ENCODE measurements at regions not wholly inside any gene's neighbourhood (a gene's known extent, or its start where the extent isn't known, plus 50 kb on each side); places are given as distances from the start of the nearest gene placed in this dataset.

DNA sequence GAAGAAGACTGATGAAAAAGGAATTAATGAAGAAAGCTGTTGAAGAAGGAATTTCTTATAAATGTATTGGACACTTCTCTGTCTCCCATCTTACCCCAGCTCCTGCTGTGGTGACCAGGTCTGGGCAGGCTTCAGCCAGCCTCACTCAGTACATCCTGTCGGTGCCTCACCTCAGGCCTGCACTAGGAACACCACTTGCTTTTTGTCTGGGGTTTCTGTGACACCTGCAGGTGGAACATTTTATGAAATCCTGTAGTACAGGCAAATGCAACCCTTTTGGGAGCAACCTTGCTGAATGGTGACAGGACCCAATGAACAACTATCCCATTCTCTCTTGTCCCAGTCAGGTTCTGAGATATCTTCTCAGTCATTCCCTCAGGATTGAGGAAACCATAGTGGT is 129.7 kb downstream of the PRDM13 start:
- Histone ChIP-seq H3K9me3 (ENCODE audit: control insufficient read depth, low read depth, low read length) (no peaks in the 10 kb centered on the region), H4K8ac (replicated peaks; ENCODE audit: insufficient read length, low read depth, low read length) (no peak overlapping the region), H3K23ac (ENCODE audit: insufficient read length, low read depth, low read length) (no peak overlapping the region), H3K4me1 (ENCODE audit: insufficient read depth, low read length) (no peaks in the 10 kb centered on the region), H2BK120ac (ENCODE audit: low read depth, low read length, poor library complexity, severe bottlenecking) (no peak overlapping the region), H3K23me2 (ENCODE audit: insufficient read length, low read depth, low read length, poor library complexity, severe bottlenecking) (no peaks in the 10 kb centered on the region), H3K27me3 (ENCODE audit: insufficient read depth, low read length) (no peaks in the 10 kb centered on the region), H3K14ac (ENCODE audit: insufficient read depth, low read length) (no peak overlapping the region), H3K79me2 (ENCODE audit: insufficient read depth, low read length) (no peaks in the 10 kb centered on the region), H3T11ph (ENCODE audit: low read length) (no peak overlapping the region), H2BK5ac (ENCODE audit: insufficient read length, low read length) (no peak overlapping the region), H2BK20ac (ENCODE audit: low read depth, low read length, poor library complexity, severe bottlenecking) (no peak overlapping the region), H3K27ac (ENCODE audit: insufficient read length, low read depth, low read length) (no peak overlapping the region), H3K18ac (ENCODE audit: insufficient read length, low read depth, low read length) (no peak overlapping the region), H4K91ac (ENCODE audit: insufficient read length, low read depth, low read length) (no peak overlapping the region), H3K4me2 (ENCODE audit: insufficient read depth, insufficient read length, low read length) (no peak overlapping the region), H2AK5ac (ENCODE audit: insufficient read length, low read length) (no peak overlapping the region), H3K9ac (ENCODE audit: extremely low read depth, insufficient read length, low read length) (peak overlapping the region; percentile 13), H2BK12ac (ENCODE audit: insufficient read length, low read depth, low read length) (no peak overlapping the region), H2BK15ac (ENCODE audit: low read depth, low read length) (no peak overlapping the region), H3K56ac (ENCODE audit: insufficient read length, low read depth, low read length) (no peak overlapping the region), H3K4ac (ENCODE audit: low read depth, low read length) (no peak overlapping the region), H3K79me1 (ENCODE audit: insufficient read depth, low read depth, low read length, poor library complexity, severe bottlenecking) (no peaks in the 10 kb centered on the region), H4K20me1 (ENCODE audit: control insufficient read depth, insufficient read depth, insufficient read length) (no peaks in the 10 kb centered on the region), H4K5ac (ENCODE audit: insufficient read length, low read depth, low read length) (no peak overlapping the region), H2AFZ (ENCODE audit: low read length) (no peak overlapping the region)
- H3K27ac Mint-ChIP-seq = no peak overlapping the region
- WGBS (ENCODE audit: extremely low coverage, insufficient read length, low lambda C conversion rate) = no CpG with 5 or more reads among the region's 1 CpG
- no peaks in the 10 kb centered on the region for H3K4me1 Mint-ChIP-seq
- TF ChIP-seq, protein P1, sequence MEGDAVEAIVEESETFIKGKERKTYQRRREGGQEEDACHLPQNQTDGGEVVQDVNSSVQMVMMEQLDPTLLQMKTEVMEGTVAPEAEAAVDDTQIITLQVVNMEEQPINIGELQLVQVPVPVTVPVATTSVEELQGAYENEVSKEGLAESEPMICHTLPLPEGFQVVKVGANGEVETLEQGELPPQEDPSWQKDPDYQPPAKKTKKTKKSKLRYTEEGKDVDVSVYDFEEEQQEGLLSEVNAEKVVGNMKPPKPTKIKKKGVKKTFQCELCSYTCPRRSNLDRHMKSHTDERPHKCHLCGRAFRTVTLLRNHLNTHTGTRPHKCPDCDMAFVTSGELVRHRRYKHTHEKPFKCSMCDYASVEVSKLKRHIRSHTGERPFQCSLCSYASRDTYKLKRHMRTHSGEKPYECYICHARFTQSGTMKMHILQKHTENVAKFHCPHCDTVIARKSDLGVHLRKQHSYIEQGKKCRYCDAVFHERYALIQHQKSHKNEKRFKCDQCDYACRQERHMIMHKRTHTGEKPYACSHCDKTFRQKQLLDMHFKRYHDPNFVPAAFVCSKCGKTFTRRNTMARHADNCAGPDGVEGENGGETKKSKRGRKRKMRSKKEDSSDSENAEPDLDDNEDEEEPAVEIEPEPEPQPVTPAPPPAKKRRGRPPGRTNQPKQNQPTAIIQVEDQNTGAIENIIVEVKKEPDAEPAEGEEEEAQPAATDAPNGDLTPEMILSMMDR (conservative IDR thresholded peaks at IDR 0.05) = no peak
- peaks cover 19% of the 10 kb centered on the region for H3K27me3 Mint-ChIP-seq (ENCODE audit: low read depth)
- DNase-seq = no peak
- no peaks in the 10 kb centered on the region for H3K9me3 Mint-ChIP-seq
- H3K36me3 Mint-ChIP-seq (ENCODE audit: insufficient read depth in 1 of 3, low read depth in 3 of 3) = no peaks in the 10 kb centered on the region
- H3K4me3 Mint-ChIP-seq = no peak overlapping the region

All from H9 (cell line).